DND-41 (cell line): ENCODE measurements at regions not wholly inside any gene's neighbourhood (a gene's known extent, or its start where the extent isn't known, plus 50 kb on each side); places are given as distances from the start of the nearest gene placed in this dataset.

ENCODE experiments used
- ATAC-seq: fragments of 200-7000 bp; cut with Tn5 transposase; 3 replicates; pipeline ENCODE4 v1.9.1; 2021; ENCODE audit warnings: low read depth; ENCODE audit not compliant: insufficient read depth
- DNase-seq: peaks from one replicate; pipeline ENCODE4 v3.0.0-alpha.2; 2020
- H2AFZ ChIP-seq: 2 replicates; pipeline ENCODE4 v1.6.0; 2012; ENCODE audit warnings: low read depth, low read length
- H3K27ac ChIP-seq: 2 replicates; pipeline ENCODE4 v1.5.1; 2012; ENCODE audit warnings: low read length, inconsistent platforms
- H3K27me3 ChIP-seq: fragments of 200-600 bp; sonication (generic); 2 replicates; pipeline ENCODE4 v1.6.0; 2012; ENCODE audit warnings: low read length, mild to moderate bottlenecking, inconsistent platforms; ENCODE audit not compliant: insufficient read depth, poor library complexity
- H3K36me3 ChIP-seq: 2 replicates; pipeline ENCODE4 v1.5.1; 2012; ENCODE audit warnings: low read length, inconsistent platforms; ENCODE audit not compliant: insufficient read depth
- H3K4me1 ChIP-seq: 2 replicates; pipeline ENCODE4 v1.5.1; 2012; ENCODE audit warnings: mild to moderate bottlenecking, low read length; ENCODE audit not compliant: insufficient read depth
- H3K4me2 ChIP-seq: 2 replicates; pipeline ENCODE4 v1.6.0; 2012; ENCODE audit warnings: mild to moderate bottlenecking, moderate library complexity, low read length, inconsistent platforms; ENCODE audit not compliant: insufficient read depth
- H3K4me3 ChIP-seq, 2 experiments: fragments of 200-600 bp in 1 of 2; shearing (Covaris generic) in 1 of 2; 2 replicates each; pipeline ENCODE4 v1.5.1; 2012 to 2016; ENCODE audit warnings: inconsistent platforms in 2 of 2, low read length in 2 of 2, mild to moderate bottlenecking in 2 of 2, low read depth in 1 of 2, moderate library complexity in 1 of 2
- H3K79me2 ChIP-seq: 2 replicates; pipeline ENCODE4 v1.6.0; 2012; ENCODE audit warnings: low read length, inconsistent platforms; ENCODE audit not compliant: insufficient read depth
- H3K9ac ChIP-seq: 2 replicates; pipeline ENCODE4 v1.6.0; 2012; ENCODE audit warnings: low read depth, mild to moderate bottlenecking, inconsistent platforms, low read length, moderate library complexity
- H3K9me3 ChIP-seq: 2 replicates; pipeline ENCODE4 v1.5.1; 2012; ENCODE audit warnings: low read length, moderate library complexity, mild to moderate bottlenecking, inconsistent platforms; ENCODE audit not compliant: insufficient read depth, severe bottlenecking
- H4K20me1 ChIP-seq: 2 replicates; pipeline ENCODE4 v1.6.0; 2012; ENCODE audit warnings: low read length; ENCODE audit not compliant: insufficient read depth
- EZH2 ChIP-seq: IDR thresholded peaks from 3 replicates; pipeline ENCODE4 v1.6.1; 2012; ENCODE audit warnings: borderline replicate concordance, low read depth, mild to moderate bottlenecking, moderate library complexity, low read length, inconsistent platforms; ENCODE audit not compliant: severe bottlenecking
- TF ChIP-seq, protein P1 (sequence below): IDR thresholded peaks from 2 replicates; pipeline ENCODE4 v1.5.1; 2012; ENCODE audit warnings: borderline replicate concordance, low read length, moderate library complexity, mild to moderate bottlenecking; ENCODE audit not compliant: poor library complexity, severe bottlenecking; ENCODE audit errors: extremely low read depth

DNA sequence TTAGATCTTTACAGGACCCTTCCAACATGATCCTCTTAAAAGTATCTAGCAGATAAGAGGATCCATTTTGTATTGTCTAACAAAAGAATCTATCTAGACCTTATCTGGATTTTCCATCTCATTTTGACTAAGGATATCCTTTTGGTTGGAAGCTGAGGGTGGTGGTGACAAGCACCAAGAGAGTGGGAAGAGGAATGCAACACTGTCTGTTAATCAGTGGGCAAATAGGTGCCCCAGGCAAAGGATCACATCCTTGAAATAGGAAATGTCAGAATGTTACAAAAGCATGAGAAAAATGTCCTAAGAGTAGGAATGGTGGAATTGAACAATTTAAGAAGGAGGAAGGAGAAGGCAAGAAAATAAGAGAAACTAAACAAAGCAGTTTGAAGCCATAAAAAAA lies 420.7 kb upstream of the CNTN3 start:
- ATAC-seq, result no peak
- H3K36me3 ChIP-seq, result no peaks in the 10 kb centered on the region
- no peaks in the 10 kb centered on the region for H3K27me3 ChIP-seq
- H3K79me2 ChIP-seq, result no peaks in the 10 kb centered on the region
- H3K4me3 ChIP-seq, result no peak overlapping the region
- H2AFZ ChIP-seq, result no peak overlapping the region
- TF ChIP-seq, protein P1, sequence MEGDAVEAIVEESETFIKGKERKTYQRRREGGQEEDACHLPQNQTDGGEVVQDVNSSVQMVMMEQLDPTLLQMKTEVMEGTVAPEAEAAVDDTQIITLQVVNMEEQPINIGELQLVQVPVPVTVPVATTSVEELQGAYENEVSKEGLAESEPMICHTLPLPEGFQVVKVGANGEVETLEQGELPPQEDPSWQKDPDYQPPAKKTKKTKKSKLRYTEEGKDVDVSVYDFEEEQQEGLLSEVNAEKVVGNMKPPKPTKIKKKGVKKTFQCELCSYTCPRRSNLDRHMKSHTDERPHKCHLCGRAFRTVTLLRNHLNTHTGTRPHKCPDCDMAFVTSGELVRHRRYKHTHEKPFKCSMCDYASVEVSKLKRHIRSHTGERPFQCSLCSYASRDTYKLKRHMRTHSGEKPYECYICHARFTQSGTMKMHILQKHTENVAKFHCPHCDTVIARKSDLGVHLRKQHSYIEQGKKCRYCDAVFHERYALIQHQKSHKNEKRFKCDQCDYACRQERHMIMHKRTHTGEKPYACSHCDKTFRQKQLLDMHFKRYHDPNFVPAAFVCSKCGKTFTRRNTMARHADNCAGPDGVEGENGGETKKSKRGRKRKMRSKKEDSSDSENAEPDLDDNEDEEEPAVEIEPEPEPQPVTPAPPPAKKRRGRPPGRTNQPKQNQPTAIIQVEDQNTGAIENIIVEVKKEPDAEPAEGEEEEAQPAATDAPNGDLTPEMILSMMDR, result no peak
- H3K27ac ChIP-seq, result no peak overlapping the region
- no peaks in the 10 kb centered on the region for H3K9me3 ChIP-seq
- H3K4me2 ChIP-seq, result no peak overlapping the region
- no peak for DNase-seq
- H3K9ac ChIP-seq, result no peak overlapping the region
- no peaks in the 10 kb centered on the region for H4K20me1 ChIP-seq
- no peaks in the 10 kb centered on the region for H3K4me1 ChIP-seq

DNA sequence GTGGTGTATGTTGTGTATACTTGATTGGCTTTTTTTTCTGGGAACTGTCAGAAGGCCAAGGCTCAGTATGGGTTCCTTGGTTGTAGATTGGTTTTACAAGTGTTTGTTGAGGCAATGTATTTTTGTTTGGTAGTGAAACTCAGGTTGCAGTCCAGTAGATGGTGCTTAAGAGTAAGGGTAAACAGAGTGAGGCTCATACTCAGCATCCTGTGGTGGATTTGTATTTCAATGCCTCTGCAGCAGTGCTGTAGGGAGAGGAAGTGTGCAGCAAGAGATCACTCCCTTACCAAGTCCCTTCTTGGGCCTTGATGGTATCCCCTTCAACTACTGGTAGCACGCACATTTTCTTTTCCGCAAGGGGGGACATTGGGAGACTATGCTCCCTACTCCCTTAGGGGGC lies 428.5 kb upstream of the CNTN3 start:
- Histone ChIP-seq H3K4me2 (no peak overlapping the region), H4K20me1 (no peaks in the 10 kb centered on the region), H3K4me1 (no peaks in the 10 kb centered on the region), H3K4me3 (no peak overlapping the region), H3K79me2 (no peaks in the 10 kb centered on the region), H3K27ac (no peak overlapping the region), H3K9me3 (no peaks in the 10 kb centered on the region), H3K9ac (no peak overlapping the region), H2AFZ (no peak overlapping the region), H3K27me3 (no peaks in the 10 kb centered on the region), H3K36me3 (no peaks in the 10 kb centered on the region)
- TF ChIP-seq EZH2, result no peak
- TF ChIP-seq, protein P1, result no peak
- ATAC-seq (no peak), DNase-seq (no peak)

DNA sequence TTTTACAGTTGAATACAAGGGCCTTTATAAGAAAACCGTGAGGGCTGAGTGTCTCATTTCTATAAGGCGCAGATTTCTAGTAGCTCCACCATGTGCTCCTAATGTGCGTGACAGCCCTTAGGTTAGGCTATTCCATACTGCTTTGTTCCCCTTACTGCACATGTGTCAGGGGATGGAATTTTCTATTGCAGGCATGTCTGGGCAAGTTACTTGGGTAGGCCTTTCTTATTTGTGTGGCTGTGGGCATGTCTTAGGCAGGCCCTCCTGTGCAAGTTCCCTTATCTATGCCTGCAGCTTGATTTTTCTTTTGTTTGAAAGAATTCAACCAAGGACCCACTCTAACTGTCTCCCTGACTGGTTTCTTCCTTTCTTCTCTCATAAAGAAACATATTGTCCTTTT lies 434.2 kb upstream of the CNTN3 start:
- Histone ChIP-seq H3K27me3 (no peaks in the 10 kb centered on the region), H4K20me1 (no peaks in the 10 kb centered on the region), H2AFZ (no peak overlapping the region), H3K36me3 (no peaks in the 10 kb centered on the region), H3K9ac (no peak overlapping the region), H3K4me1 (no peaks in the 10 kb centered on the region), H3K9me3 (no peaks in the 10 kb centered on the region), H3K4me2 (no peak overlapping the region), H3K27ac (no peak overlapping the region), H3K4me3 (no peak overlapping the region), H3K79me2 (no peaks in the 10 kb centered on the region)
- no peak for TF ChIP-seq EZH2
- TF ChIP-seq, protein P1, result no peak
- no peak for DNase-seq
- ATAC-seq, result no peak

DNA sequence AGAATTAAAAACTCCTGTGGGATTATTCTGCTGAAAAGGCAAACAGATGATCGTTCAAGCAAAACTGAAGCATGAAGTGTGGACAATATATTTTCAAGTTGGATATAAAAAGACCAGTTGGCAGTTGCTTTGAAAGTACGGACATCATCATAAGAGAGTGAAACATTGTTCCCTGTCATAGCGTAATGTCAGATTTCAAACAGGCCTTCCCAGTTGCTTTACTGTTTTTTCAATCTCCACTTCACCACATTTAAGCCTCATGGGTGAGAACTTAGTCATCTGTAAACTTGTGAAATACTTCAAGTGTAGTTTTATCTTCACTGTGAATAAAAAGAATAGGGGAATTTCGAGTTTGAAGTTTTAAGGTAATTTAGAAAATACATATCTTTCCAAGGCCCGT lies 435.1 kb upstream of the CNTN3 start:
- DNase-seq (no peak), ATAC-seq (no peak)
- Histone ChIP-seq H3K27me3 (no peaks in the 10 kb centered on the region), H3K36me3 (no peaks in the 10 kb centered on the region), H2AFZ (no peak overlapping the region), H3K9ac (no peak overlapping the region), H3K4me3 (no peak overlapping the region), H3K4me2 (no peak overlapping the region), H3K4me1 (no peaks in the 10 kb centered on the region), H4K20me1 (no peaks in the 10 kb centered on the region), H3K79me2 (no peaks in the 10 kb centered on the region), H3K27ac (no peak overlapping the region), H3K9me3 (no peaks in the 10 kb centered on the region)
- TF ChIP-seq, protein P1, result no peak
- no peak for TF ChIP-seq EZH2
